Memory B cell (primary cell): ENCODE measurements at regions not wholly inside any gene's neighbourhood (a gene's known extent, or its start where the extent isn't known, plus 50 kb on each side); places are given as distances from the start of the nearest gene placed in this dataset.
"Not testable (repeated sequence)": the region's sequence is repeated elsewhere in the genome, so short reads cannot be mapped to it uniquely, and the experiment has no call there.

Experiments
- ATAC-seq: fragments of 150-1000 bp; cut with Tn5 transposase; 2 replicates; pipeline ENCODE4 v1.10.0; 2021; ENCODE audit warnings: low read depth, mild to moderate bottlenecking, moderate library complexity
- DNase-seq, 2 donors: peaks; one replicate each; pipeline ENCODE4 v3.0.0; 2022; ENCODE audit warnings: low spot score in 2 of 2
- H3K27ac Mint-ChIP-seq: one replicate; pipeline ENCODE4 v1.8.0; 2022; ENCODE audit warnings: mild to moderate bottlenecking, moderate library complexity, mixed read lengths
- H3K27me3 Mint-ChIP-seq: one replicate; pipeline ENCODE4 v1.8.0; 2022; ENCODE audit warnings: mixed read lengths
- H3K36me3 Mint-ChIP-seq: one replicate; pipeline ENCODE4 v1.8.0; 2022; ENCODE audit warnings: mild to moderate bottlenecking, mixed read lengths
- H3K4me1 Mint-ChIP-seq: one replicate; pipeline ENCODE4 v1.8.0; 2022; ENCODE audit warnings: mixed read lengths
- H3K4me3 Mint-ChIP-seq: one replicate; pipeline ENCODE4 v1.8.0; 2022; ENCODE audit warnings: mild to moderate bottlenecking, moderate library complexity, mixed read lengths
- H3K9me3 Mint-ChIP-seq: one replicate; pipeline ENCODE4 v1.8.0; 2022; ENCODE audit warnings: mixed read lengths

GRCh38 chr14:106248321-106249192 lies 722.2 kb downstream of the TMEM121 start:
- DNase-seq (no peak), ATAC-seq (no peak)
- Mint-ChIP-seq H3K4me1 (no peaks in the 10 kb centered on the region), H3K27ac (no peak overlapping the region), H3K27me3 (peaks cover 9% of the 10 kb centered on the region), H3K36me3 (no peaks in the 10 kb centered on the region), H3K9me3 (no peaks in the 10 kb centered on the region), H3K4me3 (no peak overlapping the region)

- not testable (repeated sequence) for H3K36me3 Mint-ChIP-seq, DNase-seq, ATAC-seq, H3K27ac Mint-ChIP-seq, H3K9me3 Mint-ChIP-seq, H3K4me3 Mint-ChIP-seq, H3K27me3 Mint-ChIP-seq, H3K4me1 Mint-ChIP-seq
These were observed 727.6 kb downstream of the TMEM121 start for GRCh38 chr14:106253995-106254394.

- not testable (repeated sequence) for H3K27ac Mint-ChIP-seq, H3K4me3 Mint-ChIP-seq, H3K27me3 Mint-ChIP-seq, H3K36me3 Mint-ChIP-seq, H3K4me1 Mint-ChIP-seq, ATAC-seq, H3K9me3 Mint-ChIP-seq
- DNase-seq, result peak; percentile 59 to 73
These were observed 731.2 kb downstream of the TMEM121 start for GRCh38 chr14:106257569-106257994.

GRCh38 chr14:106268013-106268727 lies 741.8 kb downstream of the TMEM121 start:
- peaks cover 5% of the 10 kb centered on the region for H3K27me3 Mint-ChIP-seq

GRCh38 chr14:106269029-106269428 lies 742.6 kb downstream of the TMEM121 start:
- Mint-ChIP-seq H3K4me1 (peaks cover 3% of the 10 kb centered on the region), H3K4me3 (peak overlapping the region; percentile 79), H3K27ac (peak overlapping the region; percentile 12), H3K27me3 (peaks cover 5% of the 10 kb centered on the region), H3K9me3 (no peaks in the 10 kb centered on the region), H3K36me3 (no peaks in the 10 kb centered on the region)
- DNase-seq (no peak), ATAC-seq (peak; percentile 55)

More at GRCh38 chr14:106268013-106268727, 741.8 kb downstream of the TMEM121 start:
- H3K9me3 Mint-ChIP-seq, result no peaks in the 10 kb centered on the region
- no peaks in the 10 kb centered on the region for H3K36me3 Mint-ChIP-seq
- peak; percentile 83 for ATAC-seq
- peaks cover 3% of the 10 kb centered on the region for H3K4me1 Mint-ChIP-seq
- no peak overlapping the region for H3K27ac Mint-ChIP-seq
- peak; percentile 72 to 73 for DNase-seq
- peak overlapping the region; percentile 79 for H3K4me3 Mint-ChIP-seq

- H3K27me3 Mint-ChIP-seq, result peaks cover 3% of the 10 kb centered on the region
- peaks cover under 1% of the 10 kb centered on the region for H3K4me1 Mint-ChIP-seq
- no peak overlapping the region for H3K27ac Mint-ChIP-seq
- no peaks in the 10 kb centered on the region for H3K36me3 Mint-ChIP-seq
- no peaks in the 10 kb centered on the region for H3K9me3 Mint-ChIP-seq
- H3K4me3 Mint-ChIP-seq, result peak overlapping the region; percentile 60
- DNase-seq (no peak), ATAC-seq (no peak)
These were observed 743.2 kb downstream of the TMEM121 start for GRCh38 chr14:106269451-106270204.

GRCh38 chr14:106270476-106271121 lies 744.2 kb downstream of the TMEM121 start:
- not testable (repeated sequence) for H3K4me1 Mint-ChIP-seq, H3K9me3 Mint-ChIP-seq, H3K27me3 Mint-ChIP-seq, DNase-seq, H3K36me3 Mint-ChIP-seq, ATAC-seq, H3K27ac Mint-ChIP-seq
- H3K4me3 Mint-ChIP-seq, result peak overlapping the region; percentile 43

- H3K4me1 Mint-ChIP-seq, result no peaks in the 10 kb centered on the region
- no peaks in the 10 kb centered on the region for H3K36me3 Mint-ChIP-seq
- no peak for DNase-seq
- no peak overlapping the region for H3K27ac Mint-ChIP-seq
- peak; percentile 41 for ATAC-seq
- H3K27me3 Mint-ChIP-seq, result peaks cover 5% of the 10 kb centered on the region
- no peaks in the 10 kb centered on the region for H3K9me3 Mint-ChIP-seq
- H3K4me3 Mint-ChIP-seq, result peak overlapping the region; percentile 60
These were observed 750.2 kb downstream of the TMEM121 start for GRCh38 chr14:106276326-106277267.

- peak; percentile 23 to 27 for DNase-seq
- Mint-ChIP-seq H3K27ac (no peak overlapping the region), H3K36me3 (no peaks in the 10 kb centered on the region), H3K27me3 (peaks cover 3% of the 10 kb centered on the region), H3K4me1 (no peaks in the 10 kb centered on the region), H3K9me3 (no peaks in the 10 kb centered on the region), H3K4me3 (peak overlapping the region; percentile 60)
- ATAC-seq, result peak; percentile 65
These were observed 751.1 kb downstream of the TMEM121 start for GRCh38 chr14:106277503-106277902.

GRCh38 chr14:106280876-106281275 lies 754.5 kb downstream of the TMEM121 start:
- Mint-ChIP-seq H3K27me3 (peaks cover 3% of the 10 kb centered on the region), H3K36me3 (no peaks in the 10 kb centered on the region)

GRCh38 chr14:106286697-106287290 lies 760.4 kb downstream of the TMEM121 start:
- Mint-ChIP-seq H3K9me3 (no peaks in the 10 kb centered on the region), H3K27me3 (peaks cover 5% of the 10 kb centered on the region), H3K4me3 (no peak overlapping the region), H3K36me3 (no peaks in the 10 kb centered on the region), H3K4me1 (no peaks in the 10 kb centered on the region), H3K27ac (no peak overlapping the region)
- no peak for DNase-seq
- ATAC-seq, result no peak

More at GRCh38 chr14:106280876-106281275, 754.5 kb downstream of the TMEM121 start:
- DNase-seq, result no peak
- H3K4me1 Mint-ChIP-seq, result no peaks in the 10 kb centered on the region
- no peaks in the 10 kb centered on the region for H3K9me3 Mint-ChIP-seq
- no peak overlapping the region for H3K27ac Mint-ChIP-seq
- no peak for ATAC-seq
- no peak overlapping the region for H3K4me3 Mint-ChIP-seq

GRCh38 chr14:106287506-106287905 lies 761.1 kb downstream of the TMEM121 start:
- Mint-ChIP-seq H3K27ac (no peak overlapping the region), H3K27me3 (peaks cover 5% of the 10 kb centered on the region)

More at GRCh38 chr14:106287506-106287905, 761.1 kb downstream of the TMEM121 start:
- no peak for ATAC-seq
- DNase-seq, result no peak
- Mint-ChIP-seq H3K36me3 (no peaks in the 10 kb centered on the region), H3K4me3 (no peak overlapping the region), H3K9me3 (no peaks in the 10 kb centered on the region), H3K4me1 (no peaks in the 10 kb centered on the region)
